Prostate gland (tissue), 2 donors: ENCODE measurements at regions not wholly inside any gene's neighbourhood (a gene's known extent, or its start where the extent isn't known, plus 50 kb on each side); places are given as distances from the start of the nearest gene placed in this dataset.

Experiments used
- DNase-seq: peaks from one replicate; pipeline ENCODE4 v3.0.0-alpha.2; 2019; ENCODE audit warnings: low spot score
- H3K27ac ChIP-seq, 2 donors: fragments of 200-600 bp; sonication (generic); 2 replicates each; pipeline ENCODE4 v1.5.1; 2017 to 2019
- H3K27me3 ChIP-seq: fragments of 200-600 bp; sonication (generic); replicated peaks from 2 replicates; pipeline ENCODE4 v1.5.1; 2019; ENCODE audit not compliant: insufficient read depth
- H3K36me3 ChIP-seq, 2 donors: fragments of 200-600 bp; sonication (generic); 1 replicate in 1 of 2; 2 replicates in 1 of 2; pipeline versions ENCODE4 v1.5.1 to v1.8.1; 2017 to 2019
- H3K4me1 ChIP-seq: fragments of 200-600 bp; sonication (generic); replicated peaks from 2 replicates; pipeline ENCODE4 v1.5.1; 2019
- H3K4me3 ChIP-seq, 2 donors: fragments of 200-600 bp; sonication (generic); 2 replicates each; pipeline ENCODE4 v1.5.1; 2017 to 2019
- H3K9me3 ChIP-seq: fragments of 200-600 bp; sonication (generic); 2 replicates; pipeline ENCODE4 v1.5.1; 2017
- CTCF ChIP-seq, 4 experiments: fragments of 200-600 bp in 2 of 4; fragments of 450-650 bp in 2 of 4; sonication (generic) in 2 of 4; IDR thresholded peaks; 1 replicate in 3 of 4; 2 replicates in 1 of 4; pipeline ENCODE4 v1.5.1; 2016 to 2019; ENCODE audit warnings: antibody characterized with exemption in 4 of 4, mild to moderate bottlenecking in 2 of 4, moderate library complexity in 2 of 4
- POLR2A ChIP-seq: fragments of 450-650 bp; IDR thresholded peaks from one replicate; pipeline ENCODE4 v1.6.1; 2016; ENCODE audit warnings: antibody characterized with exemption, mild to moderate bottlenecking
- POLR2AphosphoS5 ChIP-seq: sonication (generic); formaldehyde crosslinking; IDR thresholded peaks from one replicate; pipeline ENCODE4 v1.6.1; 2017; ENCODE audit warnings: antibody characterized with exemption
- WGBS: methylation state at CpG from one replicate; pipeline ENCODE4 v1.1.5; 2018; 5-methylcytosine and 5-hydroxymethylcytosine counted together
- intact Hi-C: fragments of 100-400 bp; cut with DNase I; formaldehyde crosslinking; loops from one replicate; pipeline ENCODE4 v1.14.2; 2022

- H3K4me3 ChIP-seq: no peak overlapping the region
- 82% methylated on average over 5 of the region's 5 CpGs for WGBS
- H3K4me1 ChIP-seq: no peaks in the 10 kb centered on the region
- TF ChIP-seq POLR2A (no peak), POLR2AphosphoS5 (no peak), CTCF (IDR thresholded peaks at IDR 0.05) (no peak)
- no peaks in the 10 kb centered on the region for H3K27me3 ChIP-seq
- H3K36me3 ChIP-seq: no peaks in the 10 kb centered on the region
- intact Hi-C loops: no loop called here
- H3K27ac ChIP-seq: no peak overlapping the region
- H3K9me3 ChIP-seq: no peaks in the 10 kb centered on the region
- no peak for DNase-seq
These were observed 360.2 kb upstream of the PTBP2 start for GRCh38 chr1:96361271-96361856.

- no peak for DNase-seq
- Histone ChIP-seq H3K36me3 (no peaks in the 10 kb centered on the region), H3K27me3 (no peaks in the 10 kb centered on the region)
These were observed 359.6 kb upstream of the PTBP2 start for GRCh38 chr1:96361961-96362360.

GRCh38 chr1:96362623-96363022 lies 359.0 kb upstream of the PTBP2 start:
- no peaks in the 10 kb centered on the region for H3K27me3 ChIP-seq
- H3K9me3 ChIP-seq: no peaks in the 10 kb centered on the region
- intact Hi-C loops: no loop called here
- no peak for DNase-seq
- H3K4me1 ChIP-seq: no peaks in the 10 kb centered on the region
- no peak overlapping the region for H3K27ac ChIP-seq
- no peak overlapping the region for H3K4me3 ChIP-seq
- TF ChIP-seq POLR2A (no peak), POLR2AphosphoS5 (no peak), CTCF (IDR thresholded peaks at IDR 0.05) (no peak)
- H3K36me3 ChIP-seq: no peaks in the 10 kb centered on the region

More at GRCh38 chr1:96361961-96362360, 359.6 kb upstream of the PTBP2 start:
- intact Hi-C loops: no loop called here
- H3K4me3 ChIP-seq: no peak overlapping the region
- no peaks in the 10 kb centered on the region for H3K9me3 ChIP-seq
- H3K4me1 ChIP-seq: no peaks in the 10 kb centered on the region
- TF ChIP-seq POLR2AphosphoS5: no peak
- TF ChIP-seq CTCF (IDR thresholded peaks at IDR 0.05): no peak
- TF ChIP-seq POLR2A: no peak
- no peak overlapping the region for H3K27ac ChIP-seq

GRCh38 chr1:96363826-96364225 lies 357.8 kb upstream of the PTBP2 start:
- WGBS: 84% methylated on average over 2 of the region's 2 CpGs
- no peak for DNase-seq
- H3K4me3 ChIP-seq: no peak overlapping the region
- H3K27ac ChIP-seq: no peak overlapping the region
- no peaks in the 10 kb centered on the region for H3K4me1 ChIP-seq
- no peaks in the 10 kb centered on the region for H3K9me3 ChIP-seq
- no peaks in the 10 kb centered on the region for H3K36me3 ChIP-seq
- TF ChIP-seq POLR2AphosphoS5 (no peak), CTCF (IDR thresholded peaks at IDR 0.05) (no peak), POLR2A (no peak)
- intact Hi-C loops: no loop called here
- H3K27me3 ChIP-seq: no peaks in the 10 kb centered on the region

- intact Hi-C loops: no loop called here
- no peaks in the 10 kb centered on the region for H3K36me3 ChIP-seq
- no peak overlapping the region for H3K27ac ChIP-seq
These were observed 357.0 kb upstream of the PTBP2 start for GRCh38 chr1:96364576-96364975.

More at GRCh38 chr1:96364576-96364975, 357.0 kb upstream of the PTBP2 start:
- Histone ChIP-seq H3K9me3 (no peaks in the 10 kb centered on the region), H3K4me1 (no peaks in the 10 kb centered on the region), H3K4me3 (no peak overlapping the region), H3K27me3 (no peaks in the 10 kb centered on the region)
- no peak for TF ChIP-seq POLR2AphosphoS5
- no peak for TF ChIP-seq POLR2A
- TF ChIP-seq CTCF (IDR thresholded peaks at IDR 0.05): no peak
- no peak for DNase-seq
